Astrocyte of the cerebellum (primary cell): ENCODE measurements at regions not wholly inside any gene's neighbourhood (a gene's known extent, or its start where the extent isn't known, plus 50 kb on each side); places are given as distances from the start of the nearest gene placed in this dataset.

Experiments used
- DNase-seq: peaks from one replicate; pipeline ENCODE4 v3.0.0-alpha.2; 2011; ENCODE audit warnings: low read depth
- H3K4me3 ChIP-seq: 2 replicates; pipeline ENCODE4 v1.5.1; 2011; ENCODE audit warnings: mild to moderate bottlenecking, low read depth, low read length, moderate library complexity
- in situ Hi-C: cut with HindIII; loops from 2 replicates; pipeline ENCODE4 v1.10.0; 2017; ENCODE audit warnings: low sequenced_read_pairs
- TF ChIP-seq, protein P1 (sequence below): IDR thresholded peaks from 2 replicates; pipeline ENCODE4 v1.5.1; 2012; ENCODE audit warnings: low read length, low read depth, moderate library complexity, mild to moderate bottlenecking; ENCODE audit errors: missing control alignments

GRCh38 chr4:164509951-164510350, 244.0 kb upstream of the SMIM31 start:
- in situ Hi-C loops, result no loop called here
- no peak overlapping the region for H3K4me3 ChIP-seq
- TF ChIP-seq, protein P1, sequence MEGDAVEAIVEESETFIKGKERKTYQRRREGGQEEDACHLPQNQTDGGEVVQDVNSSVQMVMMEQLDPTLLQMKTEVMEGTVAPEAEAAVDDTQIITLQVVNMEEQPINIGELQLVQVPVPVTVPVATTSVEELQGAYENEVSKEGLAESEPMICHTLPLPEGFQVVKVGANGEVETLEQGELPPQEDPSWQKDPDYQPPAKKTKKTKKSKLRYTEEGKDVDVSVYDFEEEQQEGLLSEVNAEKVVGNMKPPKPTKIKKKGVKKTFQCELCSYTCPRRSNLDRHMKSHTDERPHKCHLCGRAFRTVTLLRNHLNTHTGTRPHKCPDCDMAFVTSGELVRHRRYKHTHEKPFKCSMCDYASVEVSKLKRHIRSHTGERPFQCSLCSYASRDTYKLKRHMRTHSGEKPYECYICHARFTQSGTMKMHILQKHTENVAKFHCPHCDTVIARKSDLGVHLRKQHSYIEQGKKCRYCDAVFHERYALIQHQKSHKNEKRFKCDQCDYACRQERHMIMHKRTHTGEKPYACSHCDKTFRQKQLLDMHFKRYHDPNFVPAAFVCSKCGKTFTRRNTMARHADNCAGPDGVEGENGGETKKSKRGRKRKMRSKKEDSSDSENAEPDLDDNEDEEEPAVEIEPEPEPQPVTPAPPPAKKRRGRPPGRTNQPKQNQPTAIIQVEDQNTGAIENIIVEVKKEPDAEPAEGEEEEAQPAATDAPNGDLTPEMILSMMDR, result no peak
- no peak for DNase-seq

DNA sequence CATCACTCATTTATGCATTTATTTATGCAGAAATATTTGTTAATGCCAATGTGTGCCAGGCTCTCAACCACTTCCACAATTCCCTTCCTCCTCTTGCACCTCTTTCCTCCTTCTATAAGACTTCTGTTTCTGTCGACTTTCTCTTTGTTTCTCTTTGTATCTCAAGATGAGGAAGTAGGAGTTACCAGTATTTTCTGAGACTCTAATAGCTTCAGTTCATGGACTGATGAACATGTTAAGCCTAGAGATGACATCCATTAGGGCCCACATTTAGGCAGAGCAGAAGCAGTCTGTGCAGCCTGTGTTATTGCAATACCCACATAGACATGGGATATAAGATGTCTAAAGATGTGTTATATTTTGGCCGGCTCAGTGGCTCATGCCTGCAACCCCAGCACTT, 241.8 kb upstream of the SMIM31 start:
- in situ Hi-C loops, result no loop called here
- TF ChIP-seq, protein P1, result no peak
- no peak for DNase-seq
- no peak overlapping the region for H3K4me3 ChIP-seq

DNA sequence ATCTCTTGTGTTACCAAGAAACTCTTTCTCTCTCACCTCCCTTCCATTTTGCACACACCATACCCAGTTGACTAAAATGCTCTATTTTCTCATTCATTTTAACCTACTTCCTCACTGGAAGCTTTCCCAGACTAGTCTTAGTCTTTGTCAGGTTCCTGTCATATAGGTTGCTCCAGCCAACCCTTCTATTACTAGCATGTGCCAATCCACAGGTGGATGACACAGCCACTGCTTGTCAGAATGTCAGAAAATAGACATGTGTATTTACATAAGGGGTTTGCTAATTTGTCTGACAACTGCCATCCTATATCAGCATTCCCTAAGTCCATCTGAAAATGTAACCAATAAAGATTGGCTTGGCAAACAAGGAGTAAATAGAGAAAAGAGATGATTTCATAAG, 239.2 kb upstream of the SMIM31 start:
- TF ChIP-seq, protein P1, result no peak
- in situ Hi-C loops, result no loop called here
- no peak for DNase-seq
- no peak overlapping the region for H3K4me3 ChIP-seq

DNA sequence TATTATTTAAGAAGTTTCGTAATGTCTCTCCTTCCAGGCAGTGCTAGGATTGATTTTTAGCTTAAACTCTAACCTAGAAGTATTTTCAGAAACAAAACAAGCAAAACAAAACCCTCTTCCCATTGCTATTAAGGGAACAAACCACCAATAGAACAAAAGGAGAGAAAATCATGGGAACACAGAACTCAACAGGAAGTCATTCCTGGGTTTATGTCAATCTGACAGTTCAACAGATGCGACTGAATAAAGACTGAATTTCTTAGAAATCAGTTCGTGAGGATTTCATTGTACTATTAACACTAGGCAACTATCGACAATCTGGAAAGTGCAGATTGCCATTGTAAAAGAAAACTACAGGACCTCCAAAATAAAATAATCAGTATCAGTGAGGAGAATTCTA, 229.1 kb upstream of the SMIM31 start:
- DNase-seq, result no peak
- in situ Hi-C loops, result no loop called here
- TF ChIP-seq, protein P1, result no peak
- H3K4me3 ChIP-seq, result no peak overlapping the region

DNA sequence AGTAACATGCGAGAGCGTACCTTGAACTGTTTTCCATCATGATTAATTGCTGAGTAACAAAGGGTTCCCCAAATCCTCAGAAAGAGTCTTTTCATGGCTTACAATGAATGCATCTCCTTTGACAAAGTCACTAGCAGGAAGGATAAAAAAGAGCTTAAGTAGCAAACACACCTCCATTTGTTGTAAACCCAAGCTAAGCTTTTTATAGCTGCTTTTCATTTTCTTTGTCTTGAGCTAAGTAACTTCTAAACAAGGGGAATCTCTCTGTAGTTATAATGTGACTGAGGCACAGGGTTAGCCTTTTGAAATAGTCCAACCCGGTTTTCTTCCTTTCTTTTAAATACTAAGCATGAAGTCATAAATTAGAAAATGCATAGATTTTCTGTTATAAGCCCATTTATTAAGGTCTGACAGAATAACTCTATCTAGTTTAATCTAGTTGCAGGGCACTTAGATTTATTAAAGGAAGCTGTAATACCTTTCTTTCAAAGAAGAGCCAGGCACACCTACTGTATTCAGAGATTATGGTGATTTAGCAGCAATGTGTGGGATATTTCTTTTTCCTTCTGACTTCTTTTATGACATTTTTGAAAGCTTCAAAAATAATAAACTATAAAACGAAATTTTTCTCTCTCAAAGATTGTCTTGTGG, 226.9 kb upstream of the SMIM31 start:
- DNase-seq, result no peak
- H3K4me3 ChIP-seq, result no peak overlapping the region
- in situ Hi-C loops, result no loop called here
- TF ChIP-seq, protein P1, result no peak

DNA sequence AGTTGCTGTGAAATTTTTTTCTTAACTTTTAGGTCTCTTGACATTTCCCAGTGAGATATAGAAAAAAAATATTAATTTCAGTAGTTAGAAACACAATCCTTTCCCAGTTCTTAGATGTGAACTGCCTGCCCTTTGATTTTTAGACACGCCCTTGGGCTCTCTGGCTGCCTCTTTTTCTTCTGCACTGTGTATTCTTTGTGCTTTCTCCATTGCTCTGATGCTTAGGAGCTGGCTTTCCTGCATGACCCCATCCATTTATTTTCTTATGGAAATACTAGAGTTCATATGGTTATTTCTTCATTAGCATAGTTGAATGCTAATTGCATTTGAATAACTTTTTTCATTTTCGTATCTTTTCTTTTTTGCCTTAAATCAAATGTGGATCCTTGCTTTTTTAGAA, 224.9 kb upstream of the SMIM31 start:
- no peak overlapping the region for H3K4me3 ChIP-seq
- in situ Hi-C loops, result no loop called here
- TF ChIP-seq, protein P1, result no peak
- no peak for DNase-seq
